Activated naive CD8-positive, alpha-beta T cell treated with anti-CD3 and anti-CD28 coated beads, Interleukin-2, amount 10 ng/mL, durations not matched to agents 7 days and 5 days (primary cell): ENCODE measurements at regions not wholly inside any gene's neighbourhood (a gene's known extent, or its start where the extent isn't known, plus 50 kb on each side); places are given as distances from the start of the nearest gene placed in this dataset.

Experiments used
- ATAC-seq: fragments of 150-1000 bp; cut with Tn5 transposase; one replicate; pipeline ENCODE4 v1.10.0; 2021; ENCODE audit warnings: low read depth, moderate library complexity
- POLR2A ChIA-PET: fragments of 350-600 bp; sonication (Branson Sonifier 250); formaldehyde crosslinking; loops from one replicate; lab custom pipeline; 2021; ENCODE audit warnings: antibody characterized with exemption; lab: Charles Lee
- DNase-seq: peaks from one replicate; pipeline ENCODE4 v3.0.0; 2021
- H3K27ac Mint-ChIP-seq: one replicate; pipeline ENCODE4 v1.8.0; 2022; ENCODE audit warnings: mild to moderate bottlenecking, mixed read lengths
- H3K27me3 Mint-ChIP-seq: one replicate; pipeline ENCODE4 v1.8.0; 2022; ENCODE audit warnings: mild to moderate bottlenecking, moderate library complexity, mixed read lengths
- H3K36me3 Mint-ChIP-seq: one replicate; pipeline ENCODE4 v1.8.0; 2021; ENCODE audit warnings: mild to moderate bottlenecking, mixed read lengths
- H3K4me1 Mint-ChIP-seq: one replicate; pipeline ENCODE4 v1.8.0; 2021; ENCODE audit warnings: mixed read lengths
- H3K4me3 Mint-ChIP-seq: one replicate; pipeline ENCODE4 v1.8.0; 2022; ENCODE audit warnings: mild to moderate bottlenecking, moderate library complexity, mixed read lengths
- H3K9me3 Mint-ChIP-seq: one replicate; pipeline ENCODE4 v1.8.0; 2021; ENCODE audit warnings: mixed read lengths

DNA sequence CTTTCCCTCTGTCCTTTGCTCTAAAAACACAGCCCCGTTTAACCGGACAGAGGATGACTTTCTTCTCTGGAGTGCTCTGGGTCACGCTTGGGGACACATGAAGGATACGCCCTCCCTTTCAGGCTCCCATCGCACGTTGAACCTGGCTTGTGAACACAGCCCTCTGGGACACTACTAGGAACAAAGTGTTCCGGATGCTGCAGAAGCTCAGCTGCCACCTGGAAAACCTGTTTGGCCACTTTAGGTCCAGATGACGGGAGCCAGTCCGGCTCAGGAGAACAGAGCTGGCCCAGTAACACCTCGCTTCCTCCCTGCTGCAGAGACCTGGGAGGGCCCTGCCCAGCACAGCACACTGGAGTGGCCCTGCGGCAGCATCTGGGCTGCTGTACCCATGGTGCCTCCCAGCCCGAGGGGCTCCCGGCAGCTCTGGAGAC is 60.1 kb downstream of the GADD45G start:
- ATAC-seq = no peak
- no peak for DNase-seq
- Mint-ChIP-seq H3K4me1 (peaks cover 22% of the 10 kb centered on the region), H3K9me3 (no peaks in the 10 kb centered on the region), H3K27me3 (peaks cover 29% of the 10 kb centered on the region), H3K4me3 (no peak overlapping the region), H3K27ac (no peak overlapping the region), H3K36me3 (no peaks in the 10 kb centered on the region)
- POLR2A ChIA-PET = no interaction called here

DNA sequence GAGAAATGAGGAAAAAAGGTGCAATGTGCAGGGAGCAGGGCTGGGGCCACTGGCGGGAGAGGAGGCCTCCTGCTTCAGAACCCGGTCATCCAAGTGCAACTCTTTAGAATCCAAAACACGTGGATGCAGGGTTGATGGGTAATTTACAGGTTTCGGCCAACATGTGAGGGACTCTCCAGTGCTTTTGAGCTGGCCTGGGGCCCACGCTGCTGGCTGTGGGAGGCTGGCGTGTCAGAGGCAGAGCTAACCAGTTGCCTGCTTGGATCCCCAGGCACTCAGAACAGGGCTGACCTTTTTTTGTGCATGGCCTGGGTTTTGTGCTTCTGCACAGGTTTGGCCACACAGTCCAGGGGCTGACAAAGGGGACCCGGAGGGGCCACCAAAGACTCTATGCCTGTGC is 61.6 kb downstream of the GADD45G start:
- POLR2A ChIA-PET = interaction anchor here (1.3 kb wide), 1 partner anchor 9 kb away, joined by 4 read pairs; no protein-coding TSS in a partner anchor

DNA sequence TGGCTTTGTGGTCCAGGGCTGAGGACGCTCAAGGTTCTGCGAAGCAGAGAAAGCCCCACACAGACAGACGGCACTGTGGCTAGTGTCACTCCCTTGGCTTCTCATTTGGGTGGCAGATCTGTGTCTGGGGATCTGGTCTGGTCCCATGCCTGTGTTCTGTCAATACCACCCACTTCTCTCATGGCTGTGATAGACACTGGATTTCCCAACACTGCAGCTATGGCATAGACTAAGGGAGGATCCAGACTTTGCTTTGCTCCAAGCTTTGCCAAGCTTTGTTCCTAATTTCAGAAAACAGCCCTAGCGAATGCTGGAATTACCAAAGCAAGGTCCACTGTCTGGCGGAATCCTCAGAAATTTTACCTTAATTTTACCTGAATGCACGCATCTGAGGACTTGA is 62.1 kb downstream of the GADD45G start:
- no peak for ATAC-seq
- Mint-ChIP-seq H3K36me3 (peaks cover 5% of the 10 kb centered on the region), H3K27ac (no peak overlapping the region), H3K4me1 (peaks cover 22% of the 10 kb centered on the region), H3K4me3 (no peak overlapping the region), H3K9me3 (peaks cover 7% of the 10 kb centered on the region), H3K27me3 (peaks cover 25% of the 10 kb centered on the region)
- POLR2A ChIA-PET = no interaction called here
- no peak for DNase-seq

More for the DNA sequence above, 61.6 kb downstream of the GADD45G start:
- peaks cover 27% of the 10 kb centered on the region for H3K27me3 Mint-ChIP-seq
- peaks cover 22% of the 10 kb centered on the region for H3K4me1 Mint-ChIP-seq
- DNase-seq (no peak), ATAC-seq (no peak)
- H3K27ac Mint-ChIP-seq = no peak overlapping the region
- H3K36me3 Mint-ChIP-seq = peaks cover 2% of the 10 kb centered on the region
- no peak overlapping the region for H3K4me3 Mint-ChIP-seq
- H3K9me3 Mint-ChIP-seq = peaks cover 3% of the 10 kb centered on the region

DNA sequence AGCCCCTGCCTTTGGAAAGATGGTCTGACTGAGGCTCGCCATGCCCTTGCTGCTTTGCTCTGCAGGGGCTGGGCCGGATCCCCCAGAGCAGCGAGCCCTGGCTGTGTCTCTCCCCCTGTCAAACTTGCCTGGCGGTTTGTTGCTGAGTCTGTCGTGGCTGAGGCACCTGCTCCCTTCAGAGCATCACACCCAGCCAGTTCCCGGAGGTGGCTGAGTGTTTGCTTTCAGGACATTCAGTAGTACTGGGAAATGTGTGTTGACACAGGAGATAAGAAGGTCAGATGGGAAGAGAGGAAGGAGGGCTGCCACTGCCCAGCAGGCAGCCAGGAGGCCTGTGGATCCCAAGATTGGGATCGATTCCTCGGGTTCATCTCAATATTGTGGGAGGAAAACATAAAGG is 62.9 kb downstream of the GADD45G start:
- H3K27me3 Mint-ChIP-seq = peaks cover 21% of the 10 kb centered on the region
- H3K27ac Mint-ChIP-seq = no peak overlapping the region
- ATAC-seq (no peak), DNase-seq (no peak)
- peaks cover 5% of the 10 kb centered on the region for H3K36me3 Mint-ChIP-seq
- H3K4me1 Mint-ChIP-seq = peaks cover 22% of the 10 kb centered on the region
- POLR2A ChIA-PET = no interaction called here
- peaks cover 7% of the 10 kb centered on the region for H3K9me3 Mint-ChIP-seq
- H3K4me3 Mint-ChIP-seq = no peak overlapping the region

DNA sequence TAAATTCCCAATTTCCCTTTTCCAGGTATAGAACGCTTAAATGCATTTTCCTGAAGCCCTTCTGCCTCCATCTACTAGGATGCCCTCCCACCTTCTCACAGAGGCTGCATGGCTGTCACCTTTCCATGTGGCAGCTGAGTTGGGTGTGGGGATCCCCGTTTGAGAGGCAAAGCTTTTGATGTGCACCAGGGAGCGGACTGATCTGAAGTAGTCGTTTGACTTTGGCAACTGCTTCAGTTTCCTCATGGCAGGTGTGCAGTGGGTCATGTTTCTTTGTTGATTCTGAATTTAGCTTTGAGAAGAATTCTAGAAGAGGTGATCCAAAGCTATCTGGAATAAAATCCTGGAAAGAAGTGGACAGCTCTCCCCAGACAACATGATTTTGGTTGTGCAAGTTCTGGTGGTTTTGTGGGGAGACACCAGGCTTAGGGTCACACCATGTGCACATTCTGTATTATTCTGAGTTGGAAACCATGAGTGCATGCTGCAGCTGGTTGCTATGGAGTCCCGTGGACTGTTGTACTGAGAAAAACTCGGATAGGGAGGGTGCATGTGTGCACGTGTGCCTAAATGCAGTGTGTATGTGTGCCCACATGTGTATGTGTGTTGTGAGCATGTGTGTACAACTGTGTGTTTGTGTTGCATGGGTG is 63.5 kb downstream of the GADD45G start:
- DNase-seq (no peak), ATAC-seq (no peak)
- POLR2A ChIA-PET = no interaction called here
- H3K27me3 Mint-ChIP-seq = peaks cover 21% of the 10 kb centered on the region
- no peak overlapping the region for H3K4me3 Mint-ChIP-seq
- peaks cover 7% of the 10 kb centered on the region for H3K9me3 Mint-ChIP-seq
- H3K36me3 Mint-ChIP-seq = peaks cover 5% of the 10 kb centered on the region
- H3K4me1 Mint-ChIP-seq = peaks cover 19% of the 10 kb centered on the region
- H3K27ac Mint-ChIP-seq = no peak overlapping the region

DNA sequence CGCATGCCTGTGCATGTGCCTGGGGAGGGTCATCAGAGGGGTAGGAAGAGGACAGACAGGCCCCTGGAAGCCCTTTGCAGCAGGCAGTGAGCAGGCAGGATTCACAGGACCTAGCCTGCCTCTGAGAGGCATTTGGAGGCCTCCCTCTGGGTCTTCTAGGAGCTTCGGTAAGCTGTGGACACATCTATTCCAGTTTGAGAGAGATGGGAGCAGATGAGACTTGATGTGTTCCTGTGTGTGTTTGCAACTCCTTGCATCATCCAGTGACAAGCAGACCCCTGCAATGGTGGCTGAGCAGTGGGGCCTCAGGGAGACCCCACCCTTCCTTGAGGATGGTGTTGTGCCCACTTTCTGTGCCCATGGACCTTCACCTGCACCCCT is 64.0 kb downstream of the GADD45G start:
- H3K4me3 Mint-ChIP-seq = no peak overlapping the region
- peaks cover 14% of the 10 kb centered on the region for H3K4me1 Mint-ChIP-seq
- ATAC-seq (no peak), DNase-seq (no peak)
- peaks cover 17% of the 10 kb centered on the region for H3K27me3 Mint-ChIP-seq
- H3K27ac Mint-ChIP-seq = no peak overlapping the region
- H3K9me3 Mint-ChIP-seq = peaks cover 7% of the 10 kb centered on the region
- H3K36me3 Mint-ChIP-seq = peaks cover 5% of the 10 kb centered on the region
- POLR2A ChIA-PET = no interaction called here

DNA sequence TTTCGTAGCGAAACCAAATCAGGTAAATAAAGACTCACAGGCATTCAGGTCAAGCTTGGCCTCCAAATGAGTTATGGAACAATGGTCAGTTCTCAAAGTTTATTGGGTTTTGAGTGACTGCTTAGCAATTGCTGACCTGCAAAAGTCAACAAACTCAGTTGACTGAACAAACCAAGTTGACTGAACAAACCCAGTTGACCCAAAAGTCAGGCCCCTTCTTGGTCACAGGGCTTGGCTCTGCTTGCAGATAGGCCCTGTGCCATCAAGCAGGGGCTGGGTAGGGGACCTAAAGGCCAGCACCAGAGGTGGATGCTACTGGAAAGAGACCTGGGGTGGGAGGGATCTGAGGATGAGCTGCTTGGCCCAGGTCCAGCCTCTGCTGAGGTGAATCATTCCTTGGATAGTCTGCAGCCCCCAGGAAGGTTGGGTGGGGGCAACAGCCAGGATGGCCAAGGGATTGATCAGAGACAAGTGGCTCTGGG is 64.6 kb downstream of the GADD45G start:
- ATAC-seq (no peak), DNase-seq (no peak)
- H3K27ac Mint-ChIP-seq = no peak overlapping the region
- peaks cover 12% of the 10 kb centered on the region for H3K4me1 Mint-ChIP-seq
- peaks cover 11% of the 10 kb centered on the region for H3K27me3 Mint-ChIP-seq
- H3K9me3 Mint-ChIP-seq = peaks cover 7% of the 10 kb centered on the region
- POLR2A ChIA-PET = no interaction called here
- H3K36me3 Mint-ChIP-seq = peaks cover 5% of the 10 kb centered on the region
- no peak overlapping the region for H3K4me3 Mint-ChIP-seq

DNA sequence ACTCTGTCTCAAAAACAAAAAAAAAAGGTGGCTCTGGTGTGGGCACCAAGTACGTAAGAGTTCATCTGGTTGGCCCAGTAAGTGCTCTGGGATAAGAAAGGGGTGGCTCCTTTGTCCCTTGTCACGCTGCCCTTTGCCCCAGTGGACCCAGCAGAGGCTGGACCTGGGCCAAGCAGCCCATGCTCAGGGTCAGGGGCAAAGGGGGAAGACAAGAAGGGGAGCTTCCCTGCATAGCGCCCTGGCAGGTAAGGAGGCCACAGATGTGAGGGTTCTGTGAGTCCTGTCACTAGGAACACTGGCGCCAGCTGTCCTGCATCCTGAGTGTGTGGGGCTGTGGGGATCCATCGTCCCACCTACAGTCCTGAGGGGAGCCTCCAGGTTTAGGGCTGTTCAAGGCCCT is 65.3 kb downstream of the GADD45G start:
- DNase-seq = no peak

DNA sequence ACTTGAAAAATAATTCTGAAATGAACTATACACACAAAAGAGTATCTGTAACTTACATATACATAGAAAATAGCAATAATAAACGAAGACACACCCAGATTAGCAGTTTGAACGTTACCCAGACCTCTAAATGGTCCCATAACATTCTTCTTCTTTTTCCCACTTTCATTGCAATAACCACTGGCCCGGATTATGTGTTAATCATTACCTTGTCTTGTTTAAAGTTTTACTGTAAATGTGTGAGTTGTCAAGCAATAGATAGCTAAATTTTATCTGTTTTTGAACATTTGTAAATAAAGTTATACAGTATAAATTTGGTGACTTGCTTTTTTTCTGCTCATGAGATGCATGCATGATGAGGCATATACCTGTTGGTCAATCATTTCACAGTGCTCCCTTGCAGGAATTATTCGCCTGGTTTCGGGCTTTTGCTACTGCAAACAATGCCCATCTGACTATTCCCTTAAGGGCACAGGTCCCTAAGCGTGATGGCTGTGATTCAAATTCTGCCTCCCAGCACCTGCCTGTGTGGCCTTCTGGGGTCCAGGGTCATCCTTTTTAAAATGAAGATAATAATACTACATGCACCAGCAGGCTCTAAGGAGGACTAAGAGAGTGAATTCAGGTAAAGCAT is 66.1 kb downstream of the GADD45G start:
- POLR2A ChIA-PET = no interaction called here

More for the DNA sequence above, 65.3 kb downstream of the GADD45G start:
- Mint-ChIP-seq H3K27ac (no peak overlapping the region), H3K4me3 (no peak overlapping the region), H3K9me3 (peaks cover 7% of the 10 kb centered on the region), H3K4me1 (peaks cover 12% of the 10 kb centered on the region), H3K27me3 (peaks cover 9% of the 10 kb centered on the region), H3K36me3 (peaks cover 5% of the 10 kb centered on the region)
- ATAC-seq = no peak
- POLR2A ChIA-PET = no interaction called here

DNA sequence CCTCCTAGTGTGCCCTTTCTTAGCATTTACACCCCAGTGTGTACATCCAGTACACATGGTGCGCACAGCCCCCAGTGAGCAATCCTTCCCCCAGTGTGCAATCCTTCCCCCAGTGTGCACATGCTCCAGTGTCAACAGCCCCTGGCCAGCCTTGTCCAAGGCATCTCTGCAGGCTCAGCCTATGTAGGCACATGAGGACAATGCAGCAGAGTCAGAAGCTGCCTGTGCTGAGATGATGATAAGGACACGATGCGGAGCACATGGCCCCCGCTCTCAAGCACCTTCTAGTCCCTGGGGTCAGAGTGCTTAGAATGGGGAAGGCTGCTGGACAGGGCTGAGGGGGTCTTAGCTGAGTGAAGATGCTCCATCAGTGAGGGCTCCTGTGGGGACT is 69.8 kb downstream of the GADD45G start:
- ATAC-seq (no peak), DNase-seq (no peak)
- POLR2A ChIA-PET = interaction anchor here (1.2 kb wide), 1 partner anchor 69 kb away, joined by 3 read pairs; no protein-coding TSS in a partner anchor
- H3K9me3 Mint-ChIP-seq = peaks cover 7% of the 10 kb centered on the region
- peaks cover 5% of the 10 kb centered on the region for H3K36me3 Mint-ChIP-seq
- H3K4me3 Mint-ChIP-seq = no peak overlapping the region
- peaks cover 5% of the 10 kb centered on the region for H3K4me1 Mint-ChIP-seq
- no peak overlapping the region for H3K27ac Mint-ChIP-seq
- H3K27me3 Mint-ChIP-seq = peaks cover 3% of the 10 kb centered on the region

More for the DNA sequence above, 66.1 kb downstream of the GADD45G start:
- H3K27me3 Mint-ChIP-seq = peaks cover 6% of the 10 kb centered on the region
- peak overlapping the region; percentile 27 for H3K4me3 Mint-ChIP-seq
- no peak for ATAC-seq
- peaks cover 7% of the 10 kb centered on the region for H3K9me3 Mint-ChIP-seq
- no peak for DNase-seq
- peaks cover 12% of the 10 kb centered on the region for H3K4me1 Mint-ChIP-seq
- peak overlapping the region; percentile 42 for H3K27ac Mint-ChIP-seq
- H3K36me3 Mint-ChIP-seq = peaks cover 5% of the 10 kb centered on the region

DNA sequence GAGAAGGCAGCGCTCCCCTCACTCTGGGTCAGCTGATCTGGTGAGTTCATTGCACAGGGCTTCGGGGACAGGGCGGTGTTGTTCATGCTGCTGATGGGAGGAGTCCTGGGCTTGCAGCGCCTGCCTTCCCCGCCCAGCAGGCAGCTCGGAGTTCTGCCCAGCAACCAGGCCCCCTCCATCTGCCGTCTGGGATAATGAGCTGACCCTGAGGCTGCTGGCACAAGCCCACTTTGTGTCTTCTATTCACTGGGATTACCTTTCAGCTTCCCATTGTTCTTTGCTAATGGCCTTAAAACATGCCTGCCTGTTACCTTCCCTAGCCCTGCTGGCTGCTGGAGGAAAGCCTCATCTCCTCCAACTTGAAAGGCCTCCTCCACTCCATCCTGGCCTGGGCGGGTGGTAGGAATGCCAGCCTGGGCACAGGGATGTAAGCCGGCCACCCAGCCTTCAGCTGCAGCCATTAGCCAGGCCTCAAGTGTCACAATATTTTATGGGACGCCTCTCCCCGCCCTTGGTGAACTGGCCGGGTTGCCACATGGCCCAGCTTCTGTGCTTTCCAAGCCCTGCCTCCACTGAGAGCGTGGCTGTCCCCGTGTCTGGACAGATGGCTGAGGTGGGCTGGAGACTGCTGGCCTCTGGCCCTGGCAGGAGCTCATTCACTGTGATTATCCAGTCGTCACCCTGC is 70.4 kb downstream of the GADD45G start:
- Mint-ChIP-seq H3K4me3 (no peak overlapping the region), H3K27ac (no peak overlapping the region), H3K9me3 (peaks cover 7% of the 10 kb centered on the region), H3K36me3 (peaks cover 5% of the 10 kb centered on the region), H3K27me3 (peaks cover 3% of the 10 kb centered on the region), H3K4me1 (peaks cover 10% of the 10 kb centered on the region)
- DNase-seq (no peak), ATAC-seq (no peak)
- POLR2A ChIA-PET = interaction anchor here (1.2 kb wide), 1 partner anchor 69 kb away, joined by 3 read pairs; no protein-coding TSS in a partner anchor

DNA sequence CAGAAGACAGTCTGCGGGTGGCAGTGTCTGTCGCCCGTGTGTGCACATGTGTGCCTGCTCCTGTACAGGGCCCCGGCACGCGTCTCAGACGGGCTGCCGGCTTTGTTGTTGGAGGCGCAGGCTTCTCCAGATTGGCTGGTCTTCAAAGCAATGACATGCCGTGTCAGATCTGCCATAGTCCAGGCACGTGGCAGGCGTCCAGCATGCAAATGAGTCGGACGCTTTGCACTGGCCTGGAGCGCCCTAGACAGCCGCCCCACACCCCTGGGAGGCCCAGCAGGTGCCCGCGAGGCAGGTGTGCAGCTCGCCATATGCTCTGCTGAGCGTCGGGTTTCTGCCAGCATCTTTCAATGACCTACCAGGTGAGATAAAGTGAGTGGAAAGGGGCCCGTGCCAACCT is 71.5 kb downstream of the GADD45G start:
- no peak for ATAC-seq
- Mint-ChIP-seq H3K36me3 (peaks cover 4% of the 10 kb centered on the region), H3K27me3 (no peaks in the 10 kb centered on the region), H3K4me3 (no peak overlapping the region), H3K27ac (no peak overlapping the region), H3K4me1 (peaks cover 14% of the 10 kb centered on the region), H3K9me3 (peaks cover 5% of the 10 kb centered on the region)
- POLR2A ChIA-PET = no interaction called here
- no peak for DNase-seq

DNA sequence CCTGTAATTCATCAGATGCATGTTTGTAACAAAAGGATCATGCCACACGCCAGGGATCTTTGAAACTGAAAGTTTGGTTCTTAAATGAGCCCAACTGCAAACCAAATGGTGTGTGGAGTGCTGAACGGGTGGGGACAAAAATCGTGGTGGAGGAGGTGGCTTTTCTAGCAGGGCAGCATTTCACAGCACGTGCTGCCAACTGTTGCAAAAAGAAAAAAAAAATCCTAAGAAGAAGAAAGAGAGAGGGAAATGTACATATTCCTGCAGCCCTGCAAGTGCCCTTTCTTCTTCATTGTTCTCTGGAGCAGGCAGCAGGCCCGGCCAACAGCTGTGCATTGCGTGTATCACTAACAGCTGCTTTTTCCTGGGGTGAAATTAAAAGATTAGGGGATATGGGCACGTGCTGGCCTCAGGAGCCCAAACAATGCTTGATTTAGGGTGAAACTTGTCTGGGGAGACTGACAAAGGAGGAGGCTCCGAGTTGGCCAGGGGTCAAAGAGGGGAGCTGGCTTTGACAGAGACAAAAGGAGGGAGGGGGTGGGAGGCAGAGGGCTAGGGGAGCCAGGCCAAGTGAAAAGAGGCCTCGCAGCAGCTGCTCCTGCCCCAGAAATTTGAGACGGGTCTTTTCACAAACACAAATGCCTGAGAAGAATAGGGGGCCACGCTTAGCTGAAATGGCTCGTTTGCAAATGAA is 73.0 kb downstream of the GADD45G start:
- DNase-seq (no peak), ATAC-seq (no peak)
- H3K4me3 Mint-ChIP-seq = no peak overlapping the region
- H3K27ac Mint-ChIP-seq = no peak overlapping the region
- H3K9me3 Mint-ChIP-seq = no peaks in the 10 kb centered on the region
- peaks cover 14% of the 10 kb centered on the region for H3K4me1 Mint-ChIP-seq
- POLR2A ChIA-PET = interaction anchor here (0.9 kb wide), 1 partner anchor 42 kb away, joined by 3 read pairs; no protein-coding TSS in a partner anchor
- no peaks in the 10 kb centered on the region for H3K27me3 Mint-ChIP-seq
- H3K36me3 Mint-ChIP-seq = no peaks in the 10 kb centered on the region
